ENCODE measurements at regions not wholly inside any gene's neighbourhood (a gene's known extent, or its start where the extent isn't known, plus 50 kb on each side); places are given as distances from the start of the nearest gene placed in this dataset.

DNA sequence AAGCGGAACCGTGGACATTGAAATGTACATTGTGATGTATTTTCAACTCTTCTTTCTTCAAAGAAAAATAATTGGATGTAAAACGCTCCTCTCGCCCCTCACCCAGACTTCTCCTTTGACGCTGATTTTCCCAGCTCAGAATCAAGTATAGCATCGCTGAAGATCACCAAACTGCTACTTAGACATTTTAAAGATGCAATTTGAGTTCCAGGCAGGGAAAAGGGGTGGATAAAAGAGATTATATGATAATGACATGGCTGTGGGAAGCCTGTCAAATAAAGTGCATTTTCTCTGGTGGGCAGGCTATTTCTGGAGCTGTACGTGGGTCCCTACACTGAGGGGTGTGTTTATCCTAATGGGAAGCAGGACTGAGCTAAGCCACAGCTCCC lies 240.4 kb downstream of the CDC5L start:
- Histone ChIP-seq H3K4me2 (ENCODE audit: low read length) (no peak overlapping the region), H4K20me1 (ENCODE audit: insufficient read depth) (no peaks in the 10 kb centered on the region), H3K27ac (ENCODE audit: low read length) (peak overlapping the region; percentile 41), H3K27me3 (ENCODE audit: insufficient read depth, low read depth, low read length) (no peaks in the 10 kb centered on the region), H3K36me3 (ENCODE audit: insufficient read depth, low read length) (no peaks in the 10 kb centered on the region), H3K9me2 (ENCODE audit: insufficient read depth, low read length) (no peaks in the 10 kb centered on the region), H3K4me3 (ENCODE audit: low read length) (no peak overlapping the region), H3K9me3 (ENCODE audit: low read length) (no peaks in the 10 kb centered on the region), H2AFZ (ENCODE audit: low read depth, low read length) (no peak overlapping the region), H3K79me2 (replicated peaks; ENCODE audit: insufficient read depth, low read length) (no peaks in the 10 kb centered on the region), H3F3A (ENCODE audit: insufficient read depth, low read length, poor library complexity, severe bottlenecking) (no peaks in the 10 kb centered on the region), H3K9ac (ENCODE audit: low read length) (no peak overlapping the region)
- TF ChIP-seq RAD21 (conservative IDR thresholded peaks at IDR 0.05) (no peak), POLR2AphosphoS5 (IDR thresholded peaks at IDR 0.05) (peak; percentile 87), EP300 (conservative IDR thresholded peaks at IDR 0.05; ENCODE audit: poor library complexity, severe bottlenecking) (no peak), MXI1 (conservative IDR thresholded peaks at IDR 0.05; ENCODE audit: poor library complexity, severe bottlenecking) (no peak), TAF1 (IDR thresholded peaks at IDR 0.05; ENCODE audit: low read depth) (no peak)
- TF ChIP-seq, protein P1, sequence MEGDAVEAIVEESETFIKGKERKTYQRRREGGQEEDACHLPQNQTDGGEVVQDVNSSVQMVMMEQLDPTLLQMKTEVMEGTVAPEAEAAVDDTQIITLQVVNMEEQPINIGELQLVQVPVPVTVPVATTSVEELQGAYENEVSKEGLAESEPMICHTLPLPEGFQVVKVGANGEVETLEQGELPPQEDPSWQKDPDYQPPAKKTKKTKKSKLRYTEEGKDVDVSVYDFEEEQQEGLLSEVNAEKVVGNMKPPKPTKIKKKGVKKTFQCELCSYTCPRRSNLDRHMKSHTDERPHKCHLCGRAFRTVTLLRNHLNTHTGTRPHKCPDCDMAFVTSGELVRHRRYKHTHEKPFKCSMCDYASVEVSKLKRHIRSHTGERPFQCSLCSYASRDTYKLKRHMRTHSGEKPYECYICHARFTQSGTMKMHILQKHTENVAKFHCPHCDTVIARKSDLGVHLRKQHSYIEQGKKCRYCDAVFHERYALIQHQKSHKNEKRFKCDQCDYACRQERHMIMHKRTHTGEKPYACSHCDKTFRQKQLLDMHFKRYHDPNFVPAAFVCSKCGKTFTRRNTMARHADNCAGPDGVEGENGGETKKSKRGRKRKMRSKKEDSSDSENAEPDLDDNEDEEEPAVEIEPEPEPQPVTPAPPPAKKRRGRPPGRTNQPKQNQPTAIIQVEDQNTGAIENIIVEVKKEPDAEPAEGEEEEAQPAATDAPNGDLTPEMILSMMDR (IDR thresholded peaks at IDR 0.05; ENCODE audit: poor library complexity, severe bottlenecking) = no peak
- TF ChIP-seq, protein P2, sequence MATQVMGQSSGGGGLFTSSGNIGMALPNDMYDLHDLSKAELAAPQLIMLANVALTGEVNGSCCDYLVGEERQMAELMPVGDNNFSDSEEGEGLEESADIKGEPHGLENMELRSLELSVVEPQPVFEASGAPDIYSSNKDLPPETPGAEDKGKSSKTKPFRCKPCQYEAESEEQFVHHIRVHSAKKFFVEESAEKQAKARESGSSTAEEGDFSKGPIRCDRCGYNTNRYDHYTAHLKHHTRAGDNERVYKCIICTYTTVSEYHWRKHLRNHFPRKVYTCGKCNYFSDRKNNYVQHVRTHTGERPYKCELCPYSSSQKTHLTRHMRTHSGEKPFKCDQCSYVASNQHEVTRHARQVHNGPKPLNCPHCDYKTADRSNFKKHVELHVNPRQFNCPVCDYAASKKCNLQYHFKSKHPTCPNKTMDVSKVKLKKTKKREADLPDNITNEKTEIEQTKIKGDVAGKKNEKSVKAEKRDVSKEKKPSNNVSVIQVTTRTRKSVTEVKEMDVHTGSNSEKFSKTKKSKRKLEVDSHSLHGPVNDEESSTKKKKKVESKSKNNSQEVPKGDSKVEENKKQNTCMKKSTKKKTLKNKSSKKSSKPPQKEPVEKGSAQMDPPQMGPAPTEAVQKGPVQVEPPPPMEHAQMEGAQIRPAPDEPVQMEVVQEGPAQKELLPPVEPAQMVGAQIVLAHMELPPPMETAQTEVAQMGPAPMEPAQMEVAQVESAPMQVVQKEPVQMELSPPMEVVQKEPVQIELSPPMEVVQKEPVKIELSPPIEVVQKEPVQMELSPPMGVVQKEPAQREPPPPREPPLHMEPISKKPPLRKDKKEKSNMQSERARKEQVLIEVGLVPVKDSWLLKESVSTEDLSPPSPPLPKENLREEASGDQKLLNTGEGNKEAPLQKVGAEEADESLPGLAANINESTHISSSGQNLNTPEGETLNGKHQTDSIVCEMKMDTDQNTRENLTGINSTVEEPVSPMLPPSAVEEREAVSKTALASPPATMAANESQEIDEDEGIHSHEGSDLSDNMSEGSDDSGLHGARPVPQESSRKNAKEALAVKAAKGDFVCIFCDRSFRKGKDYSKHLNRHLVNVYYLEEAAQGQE (IDR thresholded peaks at IDR 0.05; ENCODE audit: borderline replicate concordance) = peak; percentile 61

DNA sequence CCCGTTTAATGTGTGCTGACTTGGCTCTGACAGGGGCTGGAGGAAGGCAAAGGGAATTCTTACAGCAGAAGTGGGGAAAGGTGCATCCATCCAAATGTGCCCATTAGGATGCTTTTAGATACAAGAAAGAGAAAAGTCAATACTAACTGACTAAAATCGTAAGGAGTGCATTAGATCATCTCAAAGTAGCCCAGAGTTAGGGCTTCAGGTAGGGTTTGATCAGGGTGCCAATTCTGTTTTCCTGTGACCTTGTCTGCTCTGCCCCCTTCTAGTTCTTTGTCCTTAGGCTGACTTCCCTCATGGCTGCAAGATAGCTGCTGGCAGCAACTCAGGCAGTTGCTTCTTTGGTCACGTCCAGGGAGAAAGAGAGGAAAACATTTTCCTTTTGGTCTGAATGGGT lies 240.8 kb downstream of the CDC5L start:
- no peaks in the 10 kb centered on the region for H3K27me3 ChIP-seq (ENCODE audit: insufficient read depth, low read depth, low read length)
- TF ChIP-seq POLR2AphosphoS5 (IDR thresholded peaks at IDR 0.05) (no peak), SMC3 (conservative IDR thresholded peaks at IDR 0.05; ENCODE audit: poor library complexity) (no peak), RAD21 (conservative IDR thresholded peaks at IDR 0.05) (no peak), EZH2 (IDR thresholded peaks at IDR 0.05; ENCODE audit: borderline replicate concordance, insufficient read depth, low read length, poor library complexity, severe bottlenecking) (no peak)
- TF ChIP-seq, protein P2 (IDR thresholded peaks at IDR 0.05; ENCODE audit: borderline replicate concordance) = no peak
- H3K4me3 ChIP-seq (ENCODE audit: low read length) = no peak overlapping the region
- no peak overlapping the region for H3K4me2 ChIP-seq (ENCODE audit: low read length)
- H3K9me3 ChIP-seq (ENCODE audit: low read length) = no peaks in the 10 kb centered on the region
- H4K20me1 ChIP-seq (ENCODE audit: insufficient read depth) = no peaks in the 10 kb centered on the region
- no peaks in the 10 kb centered on the region for H3K9me2 ChIP-seq (ENCODE audit: insufficient read depth, low read length)
- H3K27ac ChIP-seq (ENCODE audit: low read length) = no peak overlapping the region
- H3K9ac ChIP-seq (ENCODE audit: low read length) = no peak overlapping the region
- no peaks in the 10 kb centered on the region for H3K36me3 ChIP-seq (ENCODE audit: insufficient read depth, low read length)
- no peaks in the 10 kb centered on the region for H3K79me2 ChIP-seq (replicated peaks; ENCODE audit: insufficient read depth, low read length)
- no peak overlapping the region for H2AFZ ChIP-seq (ENCODE audit: low read depth, low read length)
- no peaks in the 10 kb centered on the region for H3F3A ChIP-seq (ENCODE audit: insufficient read depth, low read length, poor library complexity, severe bottlenecking)

Measured in neural cell (in vitro differentiated cells).